SU-DHL-6 (cell line): ENCODE measurements at regions not wholly inside any gene's neighbourhood (a gene's known extent, or its start where the extent isn't known, plus 50 kb on each side); places are given as distances from the start of the nearest gene placed in this dataset.

ENCODE experiments used
- H2AFZ ChIP-seq: fragments of 200-600 bp; sonication (generic); 2 replicates; pipeline ENCODE4 v1.6.1; 2014; ENCODE audit warnings: low read depth, mild to moderate bottlenecking, moderate library complexity, mixed read lengths, antibody characterized with exemption, low read length; ENCODE audit not compliant: severe bottlenecking
- H3F3A ChIP-seq: fragments of 200-600 bp; shearing (Covaris generic); 2 replicates; pipeline ENCODE4 v1.6.0; 2016; ENCODE audit warnings: antibody characterized with exemption, mild to moderate bottlenecking; ENCODE audit not compliant: insufficient read depth
- H3K27ac ChIP-seq: fragments of 200-600 bp; sonication (generic); 2 replicates; pipeline ENCODE4 v1.5.1; 2016; ENCODE audit warnings: low read depth, mild to moderate bottlenecking, low read length, moderate library complexity, mixed read lengths
- H3K27me3 ChIP-seq: fragments of 200-600 bp; sonication (generic), shearing (Covaris generic); 2 replicates; pipeline ENCODE4 v1.6.0; 2014; ENCODE audit warnings: mild to moderate bottlenecking, low read length
- H3K36me3 ChIP-seq: fragments of 200-600 bp; sonication (generic); 2 replicates; pipeline ENCODE4 v1.6.1; 2014; ENCODE audit warnings: mild to moderate bottlenecking, low read length, mixed read lengths
- H3K4me2 ChIP-seq: fragments of 300-600, 200-600 bp; shearing (Covaris generic), sonication (generic); 2 replicates; pipeline ENCODE4 v1.6.0; 2014; ENCODE audit warnings: low read length, low read depth, mild to moderate bottlenecking; ENCODE audit not compliant: poor library complexity, severe bottlenecking
- H3K4me3 ChIP-seq: fragments of 200-600 bp; sonication (generic); 2 replicates; pipeline ENCODE4 v1.5.1; 2014; ENCODE audit warnings: antibody characterized with exemption, low read length, mild to moderate bottlenecking, mixed read lengths; ENCODE audit not compliant: insufficient read depth, poor library complexity, severe bottlenecking
- H3K79me2 ChIP-seq: fragments of 200-600 bp; sonication (generic); 2 replicates; pipeline ENCODE4 v1.6.1; 2014; ENCODE audit warnings: mild to moderate bottlenecking, low read length, moderate library complexity; ENCODE audit not compliant: insufficient read depth
- H3K9ac ChIP-seq: fragments of 200-600 bp; sonication (generic); 2 replicates; pipeline ENCODE4 v1.7.0; 2014; ENCODE audit warnings: mild to moderate bottlenecking, low read length
- H3K9me2 ChIP-seq: fragments of 200-600 bp; sonication (generic); replicated peaks from 2 replicates; pipeline ENCODE4 v1.6.1; 2014; ENCODE audit warnings: low read length; ENCODE audit not compliant: insufficient read depth
- H3K9me3 ChIP-seq: fragments of 200-600 bp; sonication (generic); 2 replicates; pipeline ENCODE4 v1.6.1; 2014; ENCODE audit warnings: low read length, mixed read lengths; ENCODE audit not compliant: insufficient read depth
- H4K20me1 ChIP-seq: fragments of 200-600 bp; sonication (generic); 2 replicates; pipeline ENCODE4 v1.6.1; 2014; ENCODE audit warnings: low read depth, mild to moderate bottlenecking, antibody characterized with exemption, low read length, moderate library complexity, mixed read lengths
- CTCF ChIP-seq: fragments of 200-600 bp; sonication (generic); IDR thresholded peaks from one replicate; pipeline ENCODE4 v1.5.1; 2017; ENCODE audit warnings: antibody characterized with exemption, mild to moderate bottlenecking, low read length, moderate library complexity; ENCODE audit not compliant: insufficient read depth, poor library complexity, severe bottlenecking
- EZH2phosphoT487 ChIP-seq: fragments of 200-600 bp; sonication (generic), shearing (Covaris generic); conservative IDR thresholded peaks from 2 replicates; pipeline ENCODE4 v1.6.1; 2018; ENCODE audit warnings: mild to moderate bottlenecking, antibody characterized with exemption, low read length, moderate library complexity, mixed read lengths

DNA sequence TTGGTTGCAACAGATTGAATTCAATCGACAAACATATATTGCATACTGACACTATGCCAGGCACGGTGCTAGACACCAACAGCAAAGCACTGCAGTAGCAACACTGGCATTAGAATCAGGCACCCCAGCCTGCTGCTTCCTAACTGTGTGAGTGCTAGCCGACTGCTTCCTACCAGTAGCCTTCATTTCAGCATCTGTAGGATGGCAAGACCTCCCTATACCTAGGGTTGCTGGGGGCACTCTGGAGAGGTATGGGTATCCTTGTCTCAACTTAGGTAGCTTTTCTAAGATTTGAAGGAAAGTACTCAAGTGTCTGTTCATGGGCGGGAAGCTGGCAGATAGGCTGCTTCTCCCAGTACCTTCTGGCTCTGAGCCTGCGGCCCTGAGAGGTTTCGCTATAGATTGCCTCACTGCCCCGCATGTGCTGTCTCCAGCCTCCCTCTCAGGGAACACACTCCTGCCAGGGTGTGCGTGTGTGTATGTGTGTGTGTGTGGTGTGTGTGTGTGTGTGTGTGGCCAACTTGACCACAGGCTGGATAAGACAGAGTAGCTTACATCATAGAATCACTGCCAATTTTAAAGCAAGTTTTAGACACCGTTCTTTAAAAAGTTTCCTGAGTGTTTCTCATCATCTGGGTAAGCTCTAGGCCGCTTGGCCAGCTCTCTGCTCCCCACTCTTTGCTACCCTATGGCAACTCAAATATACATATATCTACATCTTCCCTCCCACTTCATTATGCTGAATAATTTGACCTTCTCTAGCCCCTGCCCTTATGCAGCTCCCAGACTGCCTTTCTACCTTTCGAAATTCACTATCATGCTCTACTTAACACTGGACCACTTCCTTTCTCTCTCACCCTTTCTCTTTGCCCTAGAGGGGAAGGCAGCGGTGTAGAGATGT, 97.0 kb upstream of the PJA1 start:
- no peaks in the 10 kb centered on the region for H3K36me3 ChIP-seq
- no peak overlapping the region for H3K4me3 ChIP-seq
- no peak overlapping the region for H3K4me2 ChIP-seq
- H2AFZ ChIP-seq, result no peak overlapping the region
- H3K9me2 ChIP-seq, result no peaks in the 10 kb centered on the region
- no peak overlapping the region for H3K27ac ChIP-seq
- no peaks in the 10 kb centered on the region for H3K27me3 ChIP-seq
- H4K20me1 ChIP-seq, result no peaks in the 10 kb centered on the region
- no peaks in the 10 kb centered on the region for H3F3A ChIP-seq
- H3K9me3 ChIP-seq, result no peaks in the 10 kb centered on the region
- no peaks in the 10 kb centered on the region for H3K79me2 ChIP-seq
- TF ChIP-seq CTCF (no peak), EZH2phosphoT487 (no peak)
- no peak overlapping the region for H3K9ac ChIP-seq

GRCh38 chrX:69260169-69260568, 94.9 kb upstream of the PJA1 start:
- H3F3A ChIP-seq, result no peaks in the 10 kb centered on the region
- no peaks in the 10 kb centered on the region for H3K27me3 ChIP-seq
- no peak overlapping the region for H3K9ac ChIP-seq
- no peaks in the 10 kb centered on the region for H3K9me3 ChIP-seq
- TF ChIP-seq CTCF (no peak), EZH2phosphoT487 (no peak)
- H3K36me3 ChIP-seq, result no peaks in the 10 kb centered on the region
- H3K4me3 ChIP-seq, result no peak overlapping the region
- no peak overlapping the region for H2AFZ ChIP-seq
- no peaks in the 10 kb centered on the region for H3K79me2 ChIP-seq
- no peaks in the 10 kb centered on the region for H3K9me2 ChIP-seq
- no peak overlapping the region for H3K27ac ChIP-seq
- no peak overlapping the region for H3K4me2 ChIP-seq
- no peaks in the 10 kb centered on the region for H4K20me1 ChIP-seq

GRCh38 chrX:69258893-69259292, 93.6 kb upstream of the PJA1 start:
- no peaks in the 10 kb centered on the region for H3K9me3 ChIP-seq
- H3K36me3 ChIP-seq, result no peaks in the 10 kb centered on the region
- H3K9me2 ChIP-seq, result no peaks in the 10 kb centered on the region
- H3K9ac ChIP-seq, result no peak overlapping the region
- no peaks in the 10 kb centered on the region for H3F3A ChIP-seq
- H3K4me2 ChIP-seq, result no peak overlapping the region
- H3K27me3 ChIP-seq, result no peaks in the 10 kb centered on the region
- no peak overlapping the region for H3K4me3 ChIP-seq
- H2AFZ ChIP-seq, result no peak overlapping the region
- TF ChIP-seq CTCF, result no peak
- TF ChIP-seq EZH2phosphoT487, result no peak
- H4K20me1 ChIP-seq, result no peaks in the 10 kb centered on the region
- H3K79me2 ChIP-seq, result no peaks in the 10 kb centered on the region
- H3K27ac ChIP-seq, result no peak overlapping the region
